T-cell (primary cell): ENCODE measurements at regions not wholly inside any gene's neighbourhood (a gene's known extent, or its start where the extent isn't known, plus 50 kb on each side); places are given as distances from the start of the nearest gene placed in this dataset.

ENCODE experiments used
- ATAC-seq, 4 experiments: fragments of 200-7000 bp in 3 of 4; fragments of 150-1000 bp in 1 of 4; cut with Tn5 transposase; replicated peaks in 1 of 4; 1 replicate in 3 of 4; 2 replicates in 1 of 4; pipeline ENCODE4 v1.10.0; 2021; ENCODE audit warnings: moderate library complexity in 3 of 4, mild to moderate bottlenecking in 2 of 4, moderate number of reproducible peaks in 1 of 4
- CTCF ChIA-PET, 2 donors: fragments of 300-600 bp; sonication (Branson Sonifier 250); formaldehyde crosslinking; loops; one replicate each; lab custom pipeline; 2022; ENCODE audit warnings: antibody characterized with exemption in 2 of 2; lab: Charles Lee
- POLR2A ChIA-PET, 2 donors: fragments of 300-600 bp; sonication (Branson Sonifier 250); formaldehyde crosslinking; loops; one replicate each; lab custom pipeline; 2022; ENCODE audit warnings: antibody characterized with exemption in 2 of 2; lab: Charles Lee
- DNase-seq, 35 experiments: peaks; one replicate each; pipeline versions ENCODE4 v3.0.0 to v3.0.0-alpha.2; 2013 to 2023
- H3K27ac ChIP-seq: one replicate; pipeline ENCODE4 v1.5.1; 2013; ENCODE audit warnings: low read length
- H3K27me3 ChIP-seq, 2 experiments: replicated peaks in 1 of 2; 1 replicate in 1 of 2; 2 replicates in 1 of 2; pipeline versions ENCODE4 v1.6.1 to v1.7.0; 2013; ENCODE audit warnings: low read length in 1 of 2, mixed read lengths in 1 of 2; ENCODE audit not compliant: control insufficient read depth in 2 of 2, insufficient read depth in 2 of 2; ENCODE audit errors: extremely low read depth in 1 of 2
- H3K36me3 ChIP-seq, 2 donors: 1 replicate in 1 of 2; 2 replicates in 1 of 2; pipeline versions ENCODE4 v1.6.1 to v1.7.0; 2013; ENCODE audit warnings: low read length in 1 of 2; ENCODE audit not compliant: control insufficient read depth in 2 of 2, insufficient read depth in 1 of 2; ENCODE audit errors: extremely low read depth in 1 of 2
- H3K4me1 ChIP-seq, 2 experiments: 1 replicate in 1 of 2; 2 replicates in 1 of 2; pipeline versions ENCODE4 v1.6.1 to v1.7.0; 2013; ENCODE audit warnings: low read length in 2 of 2, mixed read lengths in 1 of 2; ENCODE audit not compliant: insufficient read depth in 2 of 2, control insufficient read depth in 1 of 2; ENCODE audit errors: extremely low read depth in 1 of 2
- H3K4me3 ChIP-seq, 2 donors: 1 replicate in 1 of 2; 2 replicates in 1 of 2; pipeline versions ENCODE4 v1.5.1 to v1.7.0; 2013; ENCODE audit warnings: mild to moderate bottlenecking in 2 of 2, low read length in 1 of 2, moderate library complexity in 1 of 2; ENCODE audit not compliant: control insufficient read depth in 1 of 2; ENCODE audit errors: extremely low read depth in 1 of 2
- H3K9me3 ChIP-seq: 2 replicates; pipeline ENCODE4 v1.7.0; 2013
- H3K27ac Mint-ChIP-seq, 2 donors: one replicate each; pipeline ENCODE4 v1.8.0; 2020 to 2021; ENCODE audit warnings: mild to moderate bottlenecking in 2 of 2, mixed read lengths in 2 of 2
- H3K27me3 Mint-ChIP-seq, 2 donors: one replicate each; pipeline ENCODE4 v1.8.0; 2021 to 2022; ENCODE audit warnings: mixed read lengths in 2 of 2
- H3K36me3 Mint-ChIP-seq: one replicate; pipeline ENCODE4 v1.8.0; 2021; ENCODE audit warnings: mixed read lengths
- H3K4me1 Mint-ChIP-seq, 3 donors: one replicate each; pipeline ENCODE4 v1.8.0; 2020 to 2022; ENCODE audit warnings: mixed read lengths in 3 of 3, mild to moderate bottlenecking in 1 of 3
- H3K4me3 Mint-ChIP-seq, 3 donors: one replicate each; pipeline ENCODE4 v1.8.0; 2020 to 2022; ENCODE audit warnings: mild to moderate bottlenecking in 3 of 3, mixed read lengths in 3 of 3, moderate library complexity in 3 of 3
- H3K9me3 Mint-ChIP-seq, 3 donors: one replicate each; pipeline ENCODE4 v1.8.0; 2020 to 2022; ENCODE audit warnings: mixed read lengths in 3 of 3
- WGBS: methylation state at CpG from one replicate; pipeline ENCODE4 v1.1.5; 2013; ENCODE audit warnings: missing lambda C conversion rate; ENCODE audit not compliant: insufficient coverage; 5-methylcytosine and 5-hydroxymethylcytosine counted together

- Mint-ChIP-seq H3K27ac (no peak overlapping the region), H3K36me3 (no peaks in the 10 kb centered on the region), H3K27me3 (peaks cover 7 to 14% of the 10 kb centered on the region in 2 donors), H3K9me3 (no peaks in the 10 kb centered on the region), H3K4me1 (no peaks in the 10 kb centered on the region), H3K4me3 (no peak overlapping the region)
- H3K9me3 ChIP-seq, result no peaks in the 10 kb centered on the region
- DNase-seq, result no peak
- no peak overlapping the region for H3K27ac ChIP-seq
- ChIA-PET CTCF (no interaction called here), POLR2A (no interaction called here)
- H3K27me3 ChIP-seq, result peaks cover 0 to 26% of the 10 kb centered on the region in 2 experiments
- no peaks in the 10 kb centered on the region for H3K4me1 ChIP-seq
- ATAC-seq, result no peak
- whole genome bisulfite sequencing, result 40% methylated on average over 1 of the region's 4 CpGs
- no peak overlapping the region for H3K4me3 ChIP-seq
- no peaks in the 10 kb centered on the region for H3K36me3 ChIP-seq
These were observed 187.0 kb downstream of the SOD2 start for GRCh38 chr6:159506048-159506447.

DNA sequence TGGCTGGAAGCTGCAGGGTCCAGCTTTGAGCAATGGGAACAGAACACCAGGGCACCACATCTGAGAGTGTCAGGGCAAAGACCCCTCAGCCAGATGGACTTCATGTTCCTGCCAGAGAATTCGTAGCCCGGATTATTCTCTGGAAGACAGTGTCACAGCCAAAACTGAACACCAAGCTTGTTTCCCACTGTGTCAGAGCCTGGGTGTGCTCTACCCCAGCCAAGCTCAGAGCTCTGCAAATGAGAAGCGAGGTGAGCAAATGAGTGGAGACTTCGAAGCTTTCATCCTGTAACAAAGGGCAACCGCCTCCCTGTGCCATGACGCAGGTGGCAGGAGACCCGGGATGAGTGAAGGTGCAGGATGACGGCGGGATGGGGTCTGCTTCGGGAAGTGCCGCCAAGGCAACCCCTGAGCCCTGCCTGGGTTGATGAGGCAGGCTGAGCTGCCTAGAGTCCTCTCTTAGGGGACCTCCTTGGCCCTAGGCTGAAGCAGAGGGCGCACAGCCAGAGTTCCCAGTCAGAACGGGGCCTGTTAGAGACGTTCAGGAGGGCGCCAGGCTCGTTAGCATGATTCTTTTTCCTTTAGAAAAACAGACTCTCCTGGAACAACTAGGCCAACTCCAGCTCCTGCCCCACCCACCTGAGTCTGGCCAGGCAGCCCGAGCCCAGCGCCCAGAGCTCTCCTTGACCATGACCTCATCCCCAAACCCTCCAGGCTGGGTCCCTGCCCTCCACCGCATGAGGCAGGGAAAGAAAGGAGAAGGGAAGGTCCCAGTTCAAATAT, 187.7 kb downstream of the SOD2 start:
- Mint-ChIP-seq H3K9me3 (no peaks in the 10 kb centered on the region), H3K27ac (no peak overlapping the region), H3K4me1 (no peaks in the 10 kb centered on the region), H3K4me3 (no peak overlapping the region), H3K27me3 (peaks cover 8 to 10% of the 10 kb centered on the region in 2 donors), H3K36me3 (no peaks in the 10 kb centered on the region)
- CTCF ChIA-PET, result no interaction called here
- no peaks in the 10 kb centered on the region for H3K9me3 ChIP-seq
- peaks cover 0 to 24% of the 10 kb centered on the region in 2 experiments for H3K27me3 ChIP-seq
- no peak for ATAC-seq
- H3K27ac ChIP-seq, result no peak overlapping the region
- H3K4me1 ChIP-seq, result no peaks in the 10 kb centered on the region
- no peak for DNase-seq
- H3K36me3 ChIP-seq, result no peaks in the 10 kb centered on the region
- POLR2A ChIA-PET, result no interaction called here
- 88% methylated on average over 15 of the region's 19 CpGs for WGBS
- no peak overlapping the region for H3K4me3 ChIP-seq

DNA sequence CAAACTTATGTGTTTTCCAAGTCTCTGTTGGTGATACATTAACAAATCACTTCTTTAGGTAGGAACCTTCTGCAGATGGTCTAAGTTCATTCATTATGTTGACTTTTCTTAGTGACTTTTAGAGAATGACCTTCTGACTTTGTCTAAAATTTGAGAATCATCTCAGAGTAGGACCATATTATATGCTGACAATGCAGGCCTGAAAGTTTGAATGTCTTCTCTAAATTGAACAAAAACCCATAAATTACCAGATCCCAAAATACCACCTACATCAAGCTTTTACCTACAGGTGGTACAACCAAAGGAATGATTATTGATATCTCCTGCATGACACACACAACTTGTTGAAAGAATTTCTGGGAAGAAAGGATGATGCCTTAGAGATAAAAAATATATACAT, 191.5 kb downstream of the SOD2 start:
- ChIA-PET POLR2A (no interaction called here), CTCF (no interaction called here)
- no peaks in the 10 kb centered on the region for H3K36me3 Mint-ChIP-seq
- DNase-seq (no peak), ATAC-seq (no peak)
- Histone ChIP-seq H3K9me3 (peaks cover 3% of the 10 kb centered on the region), H3K4me3 (no peak overlapping the region), H3K27ac (no peak overlapping the region), H3K36me3 (no peaks in the 10 kb centered on the region), H3K27me3 (peaks cover 0 to 17% of the 10 kb centered on the region in 2 experiments), H3K4me1 (no peaks in the 10 kb centered on the region)
- no peak overlapping the region for H3K27ac Mint-ChIP-seq
- no peaks in the 10 kb centered on the region for H3K4me1 Mint-ChIP-seq
- H3K4me3 Mint-ChIP-seq, result no peak overlapping the region
- H3K27me3 Mint-ChIP-seq, result peaks cover 7 to 8% of the 10 kb centered on the region in 2 donors
- peaks cover 0 to 11% (median 5%) of the 10 kb centered on the region in 3 donors for H3K9me3 Mint-ChIP-seq

DNA sequence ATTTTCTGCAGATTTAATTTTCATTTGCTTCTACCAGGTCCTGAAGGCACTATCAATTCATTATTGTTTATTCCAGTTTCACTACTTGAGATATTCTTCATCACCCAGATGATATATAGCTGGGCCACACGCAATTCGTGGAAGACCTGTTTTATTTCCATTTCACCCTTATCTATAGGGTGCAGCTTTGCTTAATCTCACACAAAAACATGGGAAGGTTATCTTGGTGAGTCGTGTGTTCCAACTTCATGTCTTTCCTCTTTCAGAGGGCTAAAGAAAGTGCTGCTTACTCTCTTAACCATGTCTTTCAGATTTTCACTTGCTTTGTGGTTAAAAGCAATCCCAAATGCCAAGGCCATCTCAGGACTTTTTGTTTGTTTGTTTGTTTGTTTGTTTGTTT, 194.0 kb downstream of the SOD2 start:
- H3K4me3 Mint-ChIP-seq, result no peak overlapping the region
- ChIA-PET CTCF (no interaction called here), POLR2A (no interaction called here)
- H3K4me1 Mint-ChIP-seq, result no peaks in the 10 kb centered on the region
- no peaks in the 10 kb centered on the region for H3K36me3 Mint-ChIP-seq
- no peak overlapping the region for H3K27ac ChIP-seq
- DNase-seq (no peak), ATAC-seq (no peak)
- no peaks in the 10 kb centered on the region for H3K36me3 ChIP-seq
- H3K27ac Mint-ChIP-seq, result no peak overlapping the region
- H3K9me3 Mint-ChIP-seq, result peaks cover 0 to 11% (median 5%) of the 10 kb centered on the region in 3 donors
- H3K4me1 ChIP-seq, result no peaks in the 10 kb centered on the region
- peaks cover 0 to 11% of the 10 kb centered on the region in 2 experiments for H3K27me3 ChIP-seq
- H3K27me3 Mint-ChIP-seq, result peaks cover 15 to 18% of the 10 kb centered on the region in 2 donors
- 33% methylated on average over 1 of the region's 3 CpGs for WGBS
- no peak overlapping the region for H3K4me3 ChIP-seq
- H3K9me3 ChIP-seq, result peaks cover 3% of the 10 kb centered on the region

GRCh38 chr6:159494586-159494972, 198.5 kb downstream of the SOD2 start:
- Histone ChIP-seq H3K9me3 (peaks cover 3% of the 10 kb centered on the region), H3K27me3 (peaks cover 0 to 15% of the 10 kb centered on the region in 2 experiments), H3K36me3 (no peaks in the 10 kb centered on the region), H3K4me3 (no peak overlapping the region), H3K4me1 (no peaks in the 10 kb centered on the region), H3K27ac (no peak overlapping the region)
- no peaks in the 10 kb centered on the region for H3K4me1 Mint-ChIP-seq
- no peak overlapping the region for H3K27ac Mint-ChIP-seq
- WGBS, result 77% methylated on average over 5 of the region's 5 CpGs
- no peak overlapping the region for H3K4me3 Mint-ChIP-seq
- no peaks in the 10 kb centered on the region for H3K36me3 Mint-ChIP-seq
- DNase-seq (no peak), ATAC-seq (no peak)
- H3K27me3 Mint-ChIP-seq, result peaks cover 12 to 19% of the 10 kb centered on the region in 2 donors
- POLR2A ChIA-PET, result interaction anchor here in 1 of 2 donors (0.7 kb wide), 1 partner anchor 39 kb away, joined by 4 read pairs; no protein-coding TSS in a partner anchor
- peaks cover 0 to 11% (median 5%) of the 10 kb centered on the region in 3 donors for H3K9me3 Mint-ChIP-seq
- CTCF ChIA-PET, result interaction anchor here in 1 of 2 donors (0.7 kb wide), 1 partner anchor 28 kb away, joined by 3 read pairs; no protein-coding TSS in a partner anchor

DNA sequence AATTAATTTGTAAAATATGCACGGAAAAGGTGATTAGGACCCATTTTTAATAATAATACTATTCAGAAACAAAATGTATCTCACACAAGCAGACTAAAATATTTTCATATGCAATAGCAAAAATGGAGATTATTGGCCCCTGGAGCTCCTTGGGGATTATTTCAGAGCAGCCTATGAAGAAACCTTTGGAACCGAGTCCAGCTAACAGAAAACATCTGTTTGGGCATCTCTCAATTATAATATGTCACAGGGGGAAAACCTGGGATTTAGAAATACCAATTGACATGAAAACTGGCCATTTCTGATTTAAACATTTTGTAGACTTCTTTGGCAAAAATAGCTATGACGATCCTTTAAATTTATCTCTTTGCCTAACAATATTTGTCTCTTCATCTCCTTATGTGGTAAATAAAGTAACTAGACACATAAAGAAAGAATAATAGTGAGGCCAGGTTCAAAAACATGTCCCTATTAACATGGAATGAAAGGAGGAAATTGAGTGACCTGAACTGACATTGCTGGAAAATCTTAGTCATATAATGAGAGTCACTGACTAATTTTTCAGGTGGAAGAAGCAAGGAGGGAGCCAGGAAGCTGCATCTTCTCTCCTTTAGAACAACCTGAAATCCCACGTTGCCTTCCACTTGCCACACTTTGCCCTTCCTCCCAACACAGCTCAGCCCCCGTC, 199.0 kb downstream of the SOD2 start:
- no peaks in the 10 kb centered on the region for H3K36me3 ChIP-seq
- Mint-ChIP-seq H3K9me3 (peaks cover 0 to 10% (median 5%) of the 10 kb centered on the region in 3 donors), H3K4me3 (no peak overlapping the region), H3K36me3 (no peaks in the 10 kb centered on the region), H3K4me1 (no peaks in the 10 kb centered on the region), H3K27ac (no peak overlapping the region), H3K27me3 (peaks cover 12 to 19% of the 10 kb centered on the region in 2 donors)
- ChIA-PET CTCF (interaction anchor here in 1 of 2 donors (0.7 kb wide), 1 partner anchor 29 kb away, joined by 3 read pairs; no protein-coding TSS in a partner anchor), POLR2A (no interaction called here)
- 56% methylated on average over 2 of the region's 5 CpGs for WGBS
- peaks cover 0 to 15% of the 10 kb centered on the region in 2 experiments for H3K27me3 ChIP-seq
- H3K4me1 ChIP-seq, result no peaks in the 10 kb centered on the region
- no peak overlapping the region for H3K4me3 ChIP-seq
- no peak overlapping the region for H3K27ac ChIP-seq
- no peak for ATAC-seq
- H3K9me3 ChIP-seq, result peaks cover 3% of the 10 kb centered on the region
- no peak for DNase-seq
